Middle frontal gyrus (tissue), 1 donor: ENCODE measurements at regions not wholly inside any gene's neighbourhood (a gene's known extent, or its start where the extent isn't known, plus 50 kb on each side); places are given as distances from the start of the nearest gene placed in this dataset.
"Not testable (repeated sequence)": the region's sequence is repeated elsewhere in the genome, so short reads cannot be mapped to it uniquely, and the experiment has no call there.

ENCODE experiments used
- DNase-seq: peaks from one replicate; pipeline ENCODE4 v3.0.0-alpha.2; 2015; ENCODE audit warnings: low spot score; ENCODE audit errors: extremely low spot score

GRCh38 chr12:72723732-72724131 is 451.6 kb downstream of the TRHDE start:
- no peak for DNase-seq

GRCh38 chr12:72729451-72730010 is 457.4 kb downstream of the TRHDE start:
- no peak for DNase-seq

GRCh38 chr12:72734581-72734980 is 462.4 kb downstream of the TRHDE start:
- no peak for DNase-seq

- no peak for DNase-seq
Observed at GRCh38 chr12:72738811-72739210, 466.6 kb downstream of the TRHDE start.

GRCh38 chr12:72740064-72740463 is 467.9 kb downstream of the TRHDE start:
- DNase-seq, result no peak

GRCh38 chr12:72742568-72742967 is 470.4 kb downstream of the TRHDE start:
- DNase-seq, result no peak

GRCh38 chr12:72746048-72746447 is 473.9 kb downstream of the TRHDE start:
- no peak for DNase-seq

- no peak for DNase-seq
Observed at GRCh38 chr12:72747111-72747849, 475.1 kb downstream of the TRHDE start.

- DNase-seq, result no peak
Observed at GRCh38 chr12:72748971-72749370, 476.8 kb downstream of the TRHDE start.

GRCh38 chr12:72753571-72753970 is 481.4 kb downstream of the TRHDE start:
- DNase-seq, result no peak

GRCh38 chr12:72754026-72754425 is 481.9 kb downstream of the TRHDE start:
- not testable (repeated sequence) for DNase-seq

- DNase-seq, result no peak
Observed at GRCh38 chr12:72766517-72766916, 494.3 kb downstream of the TRHDE start.

GRCh38 chr12:72774023-72774422 is 501.9 kb downstream of the TRHDE start:
- no peak for DNase-seq

GRCh38 chr12:72777806-72778205 is 505.6 kb downstream of the TRHDE start:
- DNase-seq, result no peak

- DNase-seq, result no peak
Observed at GRCh38 chr12:72790273-72790672, 518.1 kb downstream of the TRHDE start.

GRCh38 chr12:72792889-72793288 is 520.7 kb downstream of the TRHDE start:
- DNase-seq, result no peak

GRCh38 chr12:72793796-72794195 is 521.6 kb downstream of the TRHDE start:
- no peak for DNase-seq

GRCh38 chr12:72815421-72815820 is 543.3 kb downstream of the TRHDE start:
- DNase-seq, result no peak

GRCh38 chr12:72828662-72829324 is 556.6 kb downstream of the TRHDE start:
- no peak for DNase-seq

- DNase-seq, result no peak
Observed at GRCh38 chr12:72829838-72830237, 557.7 kb downstream of the TRHDE start.

GRCh38 chr12:72832024-72832423 is 559.9 kb downstream of the TRHDE start:
- no peak for DNase-seq

GRCh38 chr12:72836194-72836593 is 564.0 kb downstream of the TRHDE start:
- no peak for DNase-seq

GRCh38 chr12:72839696-72840095 is 567.5 kb downstream of the TRHDE start:
- no peak for DNase-seq
